ENCODE measurements at regions not wholly inside any gene's neighbourhood (a gene's known extent, or its start where the extent isn't known, plus 50 kb on each side); places are given as distances from the start of the nearest gene placed in this dataset.
A peak's percentile ranks its signal among the peaks of the same experiment; 100 is the strongest.
"Not testable (repeated sequence)": the region's sequence is repeated elsewhere in the genome, so short reads cannot be mapped to it uniquely, and the experiment has no call there.

- H3K4me1 ChIP-seq (ENCODE audit: insufficient read depth, low read length): no peaks in the 10 kb centered on the region
- H3K4me3 ChIP-seq (ENCODE audit: insufficient read depth, low read length): no peak overlapping the region
- no peak for DNase-seq (ENCODE audit: insufficient read length, low spot score, missing footprints)
- no peak overlapping the region for H2AFZ ChIP-seq (ENCODE audit: low read length)
- H4K20me1 ChIP-seq (ENCODE audit: insufficient read depth, low read length): no peaks in the 10 kb centered on the region
- no peaks in the 10 kb centered on the region for H3K27me3 ChIP-seq (ENCODE audit: insufficient read depth, low read length)
- H3K9me3 ChIP-seq (ENCODE audit: low read depth, low read length): no peaks in the 10 kb centered on the region
- no peaks in the 10 kb centered on the region for H3K79me2 ChIP-seq (ENCODE audit: insufficient read depth, low read length)
- TF ChIP-seq CTCF (IDR thresholded peaks at IDR 0.05; ENCODE audit: extremely low read depth, low read depth, low read length): no peak
- no peaks in the 10 kb centered on the region for H3K36me3 ChIP-seq (ENCODE audit: insufficient read depth, low read length)
- no peak overlapping the region for H3K4me2 ChIP-seq (ENCODE audit: insufficient read depth, low read length)
- no peak overlapping the region for H3K27ac ChIP-seq (ENCODE audit: low read depth, low read length)
These were observed 133.0 kb downstream of the SMC2 start for GRCh38 chr9:104227108-104227507.

- Histone ChIP-seq H3K79me2 (ENCODE audit: insufficient read depth, low read length) (no peaks in the 10 kb centered on the region), H3K27me3 (ENCODE audit: insufficient read depth, low read length) (no peaks in the 10 kb centered on the region), H3K27ac (ENCODE audit: low read depth, low read length) (peak overlapping the region; percentile 59), H3K4me1 (ENCODE audit: insufficient read depth, low read length) (peaks cover 6% of the 10 kb centered on the region), H3K4me3 (ENCODE audit: insufficient read depth, low read length) (no peak overlapping the region), H3K9me3 (ENCODE audit: low read depth, low read length) (peaks cover 2% of the 10 kb centered on the region), H3K4me2 (ENCODE audit: insufficient read depth, low read length) (no peak overlapping the region), H4K20me1 (ENCODE audit: insufficient read depth, low read length) (no peaks in the 10 kb centered on the region), H3K36me3 (ENCODE audit: insufficient read depth, low read length) (no peaks in the 10 kb centered on the region), H2AFZ (ENCODE audit: low read length) (peak overlapping the region; percentile 6)
- peak; percentile 71 for DNase-seq (ENCODE audit: insufficient read length, low spot score, missing footprints)
- TF ChIP-seq CTCF (IDR thresholded peaks at IDR 0.05; ENCODE audit: extremely low read depth, low read depth, low read length): no peak
These were observed 138.8 kb downstream of the SMC2 start for GRCh38 chr9:104232781-104233341.

- TF ChIP-seq CTCF (IDR thresholded peaks at IDR 0.05; ENCODE audit: extremely low read depth, low read depth, low read length): no peak
- H3K4me2 ChIP-seq (ENCODE audit: insufficient read depth, low read length): no peak overlapping the region
- no peaks in the 10 kb centered on the region for H3K79me2 ChIP-seq (ENCODE audit: insufficient read depth, low read length)
- no peak overlapping the region for H3K4me3 ChIP-seq (ENCODE audit: insufficient read depth, low read length)
- H2AFZ ChIP-seq (ENCODE audit: low read length): peak overlapping the region; percentile 6
- peaks cover 2% of the 10 kb centered on the region for H3K9me3 ChIP-seq (ENCODE audit: low read depth, low read length)
- peaks cover 6% of the 10 kb centered on the region for H3K4me1 ChIP-seq (ENCODE audit: insufficient read depth, low read length)
- DNase-seq (ENCODE audit: insufficient read length, low spot score, missing footprints): no peak
- no peaks in the 10 kb centered on the region for H3K36me3 ChIP-seq (ENCODE audit: insufficient read depth, low read length)
- H4K20me1 ChIP-seq (ENCODE audit: insufficient read depth, low read length): no peaks in the 10 kb centered on the region
- peak overlapping the region; percentile 59 for H3K27ac ChIP-seq (ENCODE audit: low read depth, low read length)
- H3K27me3 ChIP-seq (ENCODE audit: insufficient read depth, low read length): no peaks in the 10 kb centered on the region
These were observed 139.3 kb downstream of the SMC2 start for GRCh38 chr9:104233366-104233765.

GRCh38 chr9:104234632-104235337, 140.7 kb downstream of the SMC2 start:
- not testable (repeated sequence) for DNase-seq (ENCODE audit: insufficient read length, low spot score, missing footprints); H3K4me1 ChIP-seq (ENCODE audit: insufficient read depth, low read length)

GRCh38 chr9:104235347-104236120, 141.4 kb downstream of the SMC2 start:
- H3K9me3 ChIP-seq (ENCODE audit: low read depth, low read length); H4K20me1 ChIP-seq (ENCODE audit: insufficient read depth, low read length); H3K27me3 ChIP-seq (ENCODE audit: insufficient read depth, low read length); H3K36me3 ChIP-seq (ENCODE audit: insufficient read depth, low read length); H3K27ac ChIP-seq (ENCODE audit: low read depth, low read length); H3K79me2 ChIP-seq (ENCODE audit: insufficient read depth, low read length); DNase-seq (ENCODE audit: insufficient read length, low spot score, missing footprints); H3K4me2 ChIP-seq (ENCODE audit: insufficient read depth, low read length); H3K4me3 ChIP-seq (ENCODE audit: insufficient read depth, low read length); H2AFZ ChIP-seq (ENCODE audit: low read length); H3K4me1 ChIP-seq (ENCODE audit: insufficient read depth, low read length): not testable (repeated sequence)

More at GRCh38 chr9:104234632-104235337, 140.7 kb downstream of the SMC2 start:
- not testable (repeated sequence) for H3K27ac ChIP-seq (ENCODE audit: low read depth, low read length); H3K36me3 ChIP-seq (ENCODE audit: insufficient read depth, low read length); H4K20me1 ChIP-seq (ENCODE audit: insufficient read depth, low read length); H3K79me2 ChIP-seq (ENCODE audit: insufficient read depth, low read length); H3K27me3 ChIP-seq (ENCODE audit: insufficient read depth, low read length); H3K4me3 ChIP-seq (ENCODE audit: insufficient read depth, low read length); H3K4me2 ChIP-seq (ENCODE audit: insufficient read depth, low read length); H3K9me3 ChIP-seq (ENCODE audit: low read depth, low read length); H2AFZ ChIP-seq (ENCODE audit: low read length)
